Loucy (cell line): ENCODE measurements at regions not wholly inside any gene's neighbourhood (a gene's known extent, or its start where the extent isn't known, plus 50 kb on each side); places are given as distances from the start of the nearest gene placed in this dataset.

Experiments used
- EZH2phosphoT487 ChIP-seq: fragments of 200-600 bp; IDR thresholded peaks from 2 replicates; pipeline ENCODE4 v1.6.1; 2018; ENCODE audit warnings: antibody characterized with exemption, mild to moderate bottlenecking, moderate library complexity, borderline replicate concordance
- TF ChIP-seq, protein P1 (sequence below): fragments of 200-600 bp; sonication (generic); conservative IDR thresholded peaks from 2 replicates; pipeline ENCODE4 v1.5.1; 2014; ENCODE audit warnings: mild to moderate bottlenecking, antibody characterized with exemption, low read length

DNA sequence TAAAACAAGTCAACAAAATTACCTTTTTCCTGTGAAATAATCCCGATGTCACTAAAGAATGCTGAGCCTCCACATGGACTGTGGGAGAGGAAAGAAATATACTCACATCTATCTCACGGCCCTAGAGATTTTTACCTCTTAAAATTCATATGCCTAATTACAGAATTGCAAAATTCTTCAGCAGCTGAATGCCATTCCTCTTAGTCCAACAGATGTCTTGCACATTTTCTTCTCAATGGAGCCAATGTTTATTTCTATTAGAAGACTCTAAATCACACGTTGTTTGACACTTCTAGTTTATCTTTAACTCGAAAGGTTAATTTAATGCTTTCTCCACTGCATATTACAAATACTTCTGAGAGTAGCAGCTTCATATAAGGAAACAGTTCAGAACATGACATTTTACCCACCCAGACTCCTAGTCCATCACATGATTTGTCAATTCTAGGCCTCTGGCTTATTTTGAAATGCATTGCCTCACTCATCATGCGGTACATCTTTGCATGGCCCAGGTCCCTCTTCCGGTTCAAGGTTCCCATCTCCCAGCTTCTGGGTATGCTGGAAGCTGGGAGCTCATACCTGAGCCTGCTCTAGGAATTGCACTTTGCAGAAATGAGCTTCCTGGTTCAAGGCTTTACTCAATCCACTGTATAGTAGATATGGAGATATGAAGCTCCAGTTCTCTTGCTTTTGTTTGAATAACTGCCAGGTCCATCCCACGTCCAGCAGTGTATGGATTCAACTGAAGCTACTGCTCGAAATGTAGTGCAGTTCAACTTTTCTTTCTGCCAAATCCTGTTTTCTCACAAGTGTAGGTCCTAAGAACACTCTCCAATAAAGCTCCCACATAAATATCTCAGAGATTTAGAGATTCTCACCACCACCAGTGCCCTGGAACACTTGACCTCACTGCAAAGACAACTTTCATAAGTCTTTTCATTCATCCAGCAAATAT is 306.2 kb downstream of the GPR37 start:
- TF ChIP-seq, protein P1, sequence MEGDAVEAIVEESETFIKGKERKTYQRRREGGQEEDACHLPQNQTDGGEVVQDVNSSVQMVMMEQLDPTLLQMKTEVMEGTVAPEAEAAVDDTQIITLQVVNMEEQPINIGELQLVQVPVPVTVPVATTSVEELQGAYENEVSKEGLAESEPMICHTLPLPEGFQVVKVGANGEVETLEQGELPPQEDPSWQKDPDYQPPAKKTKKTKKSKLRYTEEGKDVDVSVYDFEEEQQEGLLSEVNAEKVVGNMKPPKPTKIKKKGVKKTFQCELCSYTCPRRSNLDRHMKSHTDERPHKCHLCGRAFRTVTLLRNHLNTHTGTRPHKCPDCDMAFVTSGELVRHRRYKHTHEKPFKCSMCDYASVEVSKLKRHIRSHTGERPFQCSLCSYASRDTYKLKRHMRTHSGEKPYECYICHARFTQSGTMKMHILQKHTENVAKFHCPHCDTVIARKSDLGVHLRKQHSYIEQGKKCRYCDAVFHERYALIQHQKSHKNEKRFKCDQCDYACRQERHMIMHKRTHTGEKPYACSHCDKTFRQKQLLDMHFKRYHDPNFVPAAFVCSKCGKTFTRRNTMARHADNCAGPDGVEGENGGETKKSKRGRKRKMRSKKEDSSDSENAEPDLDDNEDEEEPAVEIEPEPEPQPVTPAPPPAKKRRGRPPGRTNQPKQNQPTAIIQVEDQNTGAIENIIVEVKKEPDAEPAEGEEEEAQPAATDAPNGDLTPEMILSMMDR = no peak
- no peak for TF ChIP-seq EZH2phosphoT487
